ENCODE measurements at regions not wholly inside any gene's neighbourhood (a gene's known extent, or its start where the extent isn't known, plus 50 kb on each side); places are given as distances from the start of the nearest gene placed in this dataset.

DNA sequence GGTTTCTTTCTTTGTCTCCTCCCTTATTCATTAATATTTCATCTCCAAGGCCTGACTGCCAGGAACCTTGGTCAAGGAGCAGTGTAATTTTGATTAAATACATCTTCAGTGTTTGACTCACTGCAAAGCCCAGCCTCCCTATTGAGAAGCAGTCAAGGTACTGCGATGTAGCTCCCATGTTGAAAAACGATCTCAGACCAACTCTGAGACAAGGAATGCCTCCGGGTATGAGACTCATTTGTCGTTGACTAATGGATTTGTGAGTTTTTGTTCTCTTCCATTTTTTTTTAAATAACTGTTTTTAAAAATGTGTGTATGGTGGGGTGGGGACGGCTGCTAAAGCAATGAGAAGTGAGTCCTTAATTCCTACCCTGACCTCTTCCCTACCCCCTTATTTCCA is 361.6 kb downstream of the SOX11 start:
- DNase-seq (ENCODE audit: low read depth in 1 of 2, low spot score in 1 of 2), result no peak

DNA sequence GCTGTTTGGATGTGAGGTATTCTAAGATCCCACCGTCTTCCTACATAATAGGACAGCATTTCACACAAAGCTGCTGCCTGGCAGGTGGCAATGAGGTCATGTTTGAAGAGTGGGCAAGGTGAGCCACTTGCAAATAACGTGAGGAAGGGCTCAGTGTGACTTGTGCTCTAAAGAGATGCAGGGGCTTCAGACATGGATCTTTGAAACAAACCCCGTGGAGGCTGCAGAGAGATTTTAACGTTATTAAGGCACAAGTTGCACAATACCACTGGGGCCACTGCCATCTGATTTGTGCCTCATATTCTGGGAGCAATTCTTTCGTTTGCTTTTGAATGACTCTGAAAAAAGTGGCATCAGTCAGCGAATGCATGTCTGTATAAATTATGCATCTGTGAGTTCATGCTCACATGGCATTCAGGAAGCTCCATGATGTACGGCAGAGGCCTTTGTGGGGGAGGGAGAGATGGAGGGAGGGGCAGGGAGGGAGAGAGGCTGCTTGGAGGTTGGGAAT is 362.0 kb downstream of the SOX11 start:
- TF ChIP-seq JUND (IDR thresholded peaks at IDR 0.05; ENCODE audit: low read depth), result no peak
- in situ Hi-C loops (cut with HindIII; ENCODE audit: low pct_unique_long_range_greater_than_20kb, low sequenced_read_pairs), result no loop called here
- DNase-seq (ENCODE audit: low read depth in 1 of 2, low spot score in 1 of 2), result no peak

More for the DNA sequence above, 361.6 kb downstream of the SOX11 start:
- TF ChIP-seq JUND (IDR thresholded peaks at IDR 0.05; ENCODE audit: low read depth), result no peak
- in situ Hi-C loops (cut with HindIII; ENCODE audit: low pct_unique_long_range_greater_than_20kb, low sequenced_read_pairs), result no loop called here

DNA sequence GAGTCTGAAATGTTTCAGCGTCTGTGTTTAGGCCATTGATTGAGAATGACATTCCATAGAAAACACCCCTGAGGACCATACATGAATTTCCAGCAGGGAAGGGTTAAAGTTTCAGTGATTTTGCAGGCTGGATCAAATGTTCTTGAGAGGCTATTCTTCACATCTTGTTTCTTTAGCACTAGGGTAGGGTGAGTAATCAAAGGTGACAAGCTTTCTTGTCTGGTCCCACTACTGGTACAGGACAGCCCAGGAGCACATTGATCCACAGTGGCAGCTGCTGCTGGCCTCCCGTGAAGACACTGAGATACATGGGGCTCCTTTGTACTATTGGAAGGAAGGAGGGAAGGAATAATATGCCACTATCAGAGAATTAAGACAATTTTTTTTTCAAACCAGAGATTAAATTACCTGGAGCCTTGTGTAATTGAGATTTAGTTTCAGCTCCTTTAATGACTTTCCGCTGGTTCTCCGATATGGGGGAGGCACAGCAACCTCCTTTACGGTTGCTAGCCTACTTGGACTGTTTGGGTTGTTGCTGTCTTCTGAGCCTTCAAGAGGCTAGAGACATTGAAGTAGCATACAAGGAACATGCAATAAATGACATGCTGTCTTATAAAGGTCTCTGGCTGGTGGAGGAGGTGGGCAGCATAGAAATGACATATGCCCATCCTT is 368.9 kb downstream of the SOX11 start:
- DNase-seq (ENCODE audit: low read depth in 1 of 2, low spot score in 1 of 2), result no peak
- TF ChIP-seq JUND (IDR thresholded peaks at IDR 0.05; ENCODE audit: low read depth), result no peak
- in situ Hi-C loops (cut with HindIII; ENCODE audit: low pct_unique_long_range_greater_than_20kb, low sequenced_read_pairs), result no loop called here

DNA sequence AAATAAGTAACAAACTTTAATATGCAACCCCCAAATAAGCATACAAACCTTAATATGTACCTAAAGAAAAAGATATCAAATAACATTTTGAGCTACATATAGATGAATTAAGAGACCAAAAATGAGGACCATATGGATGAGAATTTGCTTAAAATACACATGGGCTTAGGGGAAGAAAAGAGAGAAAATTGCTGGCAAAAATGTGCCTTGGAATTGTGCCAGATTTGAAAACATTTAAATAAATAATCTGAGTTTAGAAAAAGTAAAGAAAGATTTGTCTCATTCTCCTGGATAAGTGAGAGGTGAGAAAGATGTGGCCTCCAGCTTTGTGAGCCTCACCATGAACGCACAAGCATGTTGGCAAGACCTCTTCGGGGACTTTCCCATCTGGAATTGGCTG is 372.6 kb downstream of the SOX11 start:
- in situ Hi-C loops (cut with HindIII; ENCODE audit: low pct_unique_long_range_greater_than_20kb, low sequenced_read_pairs), result no loop called here
- no peak for TF ChIP-seq JUND (IDR thresholded peaks at IDR 0.05; ENCODE audit: low read depth)

DNA sequence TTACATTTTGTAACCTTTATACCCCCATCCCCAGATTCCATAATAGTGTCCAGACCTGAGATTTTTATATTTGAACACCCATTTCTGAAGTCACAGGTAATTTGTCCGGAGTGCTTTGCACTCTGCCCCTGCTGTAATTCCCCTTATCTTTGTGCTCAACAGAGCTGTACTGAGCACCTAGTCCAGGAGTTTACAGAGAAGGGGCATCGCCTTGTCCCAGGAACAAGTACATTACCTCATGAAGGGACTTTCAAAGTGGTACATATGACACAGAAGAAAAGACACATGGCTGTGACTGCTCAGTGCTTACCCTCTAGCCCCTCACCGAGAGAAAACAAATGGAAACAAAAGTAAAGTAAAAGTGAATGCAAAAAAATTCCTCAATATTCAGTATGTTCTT is 373.5 kb downstream of the SOX11 start:
- in situ Hi-C loops (cut with HindIII; ENCODE audit: low pct_unique_long_range_greater_than_20kb, low sequenced_read_pairs), result no loop called here
- TF ChIP-seq JUND (IDR thresholded peaks at IDR 0.05; ENCODE audit: low read depth), result no peak
- DNase-seq (ENCODE audit: low read depth in 1 of 2, low spot score in 1 of 2), result no peak

More for the DNA sequence above, 372.6 kb downstream of the SOX11 start:
- no peak for DNase-seq (ENCODE audit: low read depth in 1 of 2, low spot score in 1 of 2)

DNA sequence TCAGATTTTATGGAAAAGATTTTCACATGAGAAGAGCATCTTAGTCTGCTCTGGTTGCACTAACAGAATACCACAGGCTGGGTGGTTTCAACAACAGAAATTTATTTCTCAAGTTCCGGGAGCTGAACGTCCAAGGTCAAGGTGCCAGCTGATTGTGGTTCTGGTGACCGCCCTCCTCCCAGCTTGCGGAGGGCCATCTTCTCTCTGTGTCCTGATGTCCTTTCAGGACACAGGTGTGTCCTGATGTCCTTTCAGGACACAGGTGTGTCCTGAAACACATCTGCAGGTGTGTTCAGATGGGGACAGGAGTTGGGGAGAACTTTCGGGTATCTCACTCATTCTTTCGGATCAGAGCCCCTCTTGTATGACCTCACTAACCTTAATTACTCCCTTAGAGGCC is 374.9 kb downstream of the SOX11 start:
- in situ Hi-C loops (cut with HindIII; ENCODE audit: low pct_unique_long_range_greater_than_20kb, low sequenced_read_pairs), result no loop called here
- no peak for DNase-seq (ENCODE audit: low read depth in 1 of 2, low spot score in 1 of 2)
- TF ChIP-seq JUND (IDR thresholded peaks at IDR 0.05; ENCODE audit: low read depth), result no peak

DNA sequence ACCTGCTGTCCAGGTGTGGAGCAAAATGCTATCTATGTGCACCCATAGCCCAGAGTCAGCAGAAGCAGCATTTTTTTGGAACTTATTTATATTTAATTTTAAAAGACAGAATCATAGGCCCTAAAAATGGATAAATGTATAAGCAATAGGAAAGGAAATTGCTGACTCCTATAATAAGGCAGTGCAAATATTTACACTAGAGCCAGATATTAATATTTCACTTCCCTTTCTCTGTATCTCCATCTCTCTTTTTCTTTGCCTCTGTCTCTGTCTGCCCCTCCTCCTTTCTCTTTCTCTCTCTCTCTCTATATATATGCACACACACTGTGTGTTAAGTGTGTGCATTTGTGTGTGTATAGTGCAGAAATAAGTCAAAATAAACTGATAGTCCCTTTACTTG is 375.6 kb downstream of the SOX11 start:
- TF ChIP-seq JUND (IDR thresholded peaks at IDR 0.05; ENCODE audit: low read depth), result no peak
- DNase-seq (ENCODE audit: low read depth in 1 of 2, low spot score in 1 of 2), result no peak
- in situ Hi-C loops (cut with HindIII; ENCODE audit: low pct_unique_long_range_greater_than_20kb, low sequenced_read_pairs), result no loop called here

DNA sequence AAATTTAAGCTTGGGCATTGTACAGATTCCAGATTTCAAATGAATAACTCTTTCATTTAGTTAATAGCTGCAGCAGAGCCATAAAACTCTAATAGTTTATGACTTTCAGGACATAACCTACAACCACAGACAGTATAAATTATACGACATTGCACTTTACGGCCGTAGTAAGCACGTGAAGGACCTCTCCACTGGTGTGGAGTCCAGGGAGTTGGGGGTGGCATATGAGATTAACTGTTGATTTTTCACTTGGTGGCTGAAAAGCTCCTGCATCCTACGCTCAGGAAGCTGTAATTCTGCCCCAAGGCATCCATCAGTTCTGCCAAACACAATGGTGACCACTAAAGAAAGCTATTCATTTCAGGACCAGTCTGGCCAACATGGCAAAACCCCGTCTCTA is 376.2 kb downstream of the SOX11 start:
- in situ Hi-C loops (cut with HindIII; ENCODE audit: low pct_unique_long_range_greater_than_20kb, low sequenced_read_pairs), result no loop called here
- no peak for TF ChIP-seq JUND (IDR thresholded peaks at IDR 0.05; ENCODE audit: low read depth)
- no peak for DNase-seq (ENCODE audit: low read depth in 1 of 2, low spot score in 1 of 2)

DNA sequence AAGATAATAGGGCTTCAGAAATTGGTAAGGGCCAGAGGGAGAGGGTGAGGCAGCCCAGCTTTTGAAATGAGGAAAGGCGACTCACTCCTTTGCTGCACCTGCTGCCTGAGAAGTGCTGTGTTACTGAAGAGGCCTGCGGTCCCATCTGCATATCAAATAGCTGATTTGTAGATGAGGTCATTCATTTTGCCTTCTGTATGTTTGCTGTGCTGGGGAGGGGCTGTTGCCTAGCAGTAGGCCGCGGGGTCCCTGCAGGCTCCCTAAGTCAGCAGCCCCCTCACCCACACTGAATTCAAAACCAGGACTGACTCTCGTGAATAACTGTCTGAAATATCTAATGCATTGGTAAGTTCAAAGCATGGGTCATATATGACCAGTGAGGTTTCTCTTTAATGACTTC is 377.2 kb downstream of the SOX11 start:
- DNase-seq (ENCODE audit: low read depth in 1 of 2, low spot score in 1 of 2), result no peak
- TF ChIP-seq JUND (IDR thresholded peaks at IDR 0.05; ENCODE audit: low read depth), result no peak
- in situ Hi-C loops (cut with HindIII; ENCODE audit: low pct_unique_long_range_greater_than_20kb, low sequenced_read_pairs), result no loop called here

DNA sequence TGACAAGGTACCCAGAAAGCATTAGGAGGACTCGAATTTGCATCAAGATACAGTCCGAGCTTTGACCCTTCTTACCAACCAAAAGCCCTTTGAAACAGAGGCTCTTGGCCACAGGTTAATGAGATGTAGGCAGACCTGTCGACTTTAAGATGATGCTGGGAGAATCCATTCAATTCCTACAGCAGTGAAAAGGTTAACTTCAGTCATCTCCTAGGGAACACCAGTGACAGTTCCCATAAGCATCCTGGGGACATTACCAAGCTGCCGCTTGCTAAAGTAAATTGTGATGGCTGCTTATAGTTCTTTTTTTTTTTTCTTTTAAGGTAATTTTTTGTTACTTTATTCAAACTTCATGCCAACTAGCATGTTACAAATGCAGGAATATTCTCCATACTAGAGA is 379.3 kb downstream of the SOX11 start:
- no peak for TF ChIP-seq JUND (IDR thresholded peaks at IDR 0.05; ENCODE audit: low read depth)
- in situ Hi-C loops (cut with HindIII; ENCODE audit: low pct_unique_long_range_greater_than_20kb, low sequenced_read_pairs), result no loop called here
- no peak for DNase-seq (ENCODE audit: low read depth in 1 of 2, low spot score in 1 of 2)

DNA sequence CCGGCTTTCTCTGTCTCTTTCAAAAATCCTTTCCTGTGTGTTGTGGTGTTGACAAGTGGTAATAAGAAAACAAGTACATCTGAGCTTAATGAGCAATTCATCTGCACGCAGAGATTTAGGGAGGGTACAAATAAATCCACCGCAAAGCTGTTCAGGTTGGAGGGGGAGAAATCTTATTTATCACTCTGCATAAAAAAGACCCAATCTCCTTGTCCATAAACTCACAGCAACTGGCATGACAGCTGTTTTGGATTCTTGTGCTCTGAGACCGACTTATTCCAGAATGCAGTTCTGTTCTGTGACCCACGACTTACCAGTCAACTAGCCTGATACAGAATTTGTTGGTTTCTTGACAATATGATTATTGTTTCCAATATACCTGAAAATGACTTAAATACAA is 380.1 kb downstream of the SOX11 start:
- in situ Hi-C loops (cut with HindIII; ENCODE audit: low pct_unique_long_range_greater_than_20kb, low sequenced_read_pairs), result no loop called here
- no peak for TF ChIP-seq JUND (IDR thresholded peaks at IDR 0.05; ENCODE audit: low read depth)
- no peak for DNase-seq (ENCODE audit: low read depth in 1 of 2, low spot score in 1 of 2)

DNA sequence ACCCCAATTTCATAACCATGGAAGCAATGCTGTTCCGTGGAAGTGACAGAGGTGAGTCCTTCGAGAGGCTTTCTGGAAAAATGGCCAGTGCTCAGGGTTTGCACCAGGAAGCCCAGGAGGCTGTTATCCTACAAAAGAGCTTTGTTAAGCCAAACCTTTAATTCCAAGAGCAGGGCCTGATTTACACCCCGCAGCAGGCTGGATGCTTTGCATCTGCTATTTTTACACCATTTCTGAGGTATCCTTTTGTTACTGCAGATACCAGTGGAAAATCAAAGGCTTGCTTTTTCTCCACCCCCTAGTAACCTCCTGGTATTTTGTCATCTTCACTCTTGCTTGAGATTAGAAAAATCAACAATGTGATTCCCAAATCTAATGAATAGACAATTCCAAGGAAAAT is 380.6 kb downstream of the SOX11 start:
- no peak for DNase-seq (ENCODE audit: low read depth in 1 of 2, low spot score in 1 of 2)
- in situ Hi-C loops (cut with HindIII; ENCODE audit: low pct_unique_long_range_greater_than_20kb, low sequenced_read_pairs), result no loop called here
- no peak for TF ChIP-seq JUND (IDR thresholded peaks at IDR 0.05; ENCODE audit: low read depth)

DNA sequence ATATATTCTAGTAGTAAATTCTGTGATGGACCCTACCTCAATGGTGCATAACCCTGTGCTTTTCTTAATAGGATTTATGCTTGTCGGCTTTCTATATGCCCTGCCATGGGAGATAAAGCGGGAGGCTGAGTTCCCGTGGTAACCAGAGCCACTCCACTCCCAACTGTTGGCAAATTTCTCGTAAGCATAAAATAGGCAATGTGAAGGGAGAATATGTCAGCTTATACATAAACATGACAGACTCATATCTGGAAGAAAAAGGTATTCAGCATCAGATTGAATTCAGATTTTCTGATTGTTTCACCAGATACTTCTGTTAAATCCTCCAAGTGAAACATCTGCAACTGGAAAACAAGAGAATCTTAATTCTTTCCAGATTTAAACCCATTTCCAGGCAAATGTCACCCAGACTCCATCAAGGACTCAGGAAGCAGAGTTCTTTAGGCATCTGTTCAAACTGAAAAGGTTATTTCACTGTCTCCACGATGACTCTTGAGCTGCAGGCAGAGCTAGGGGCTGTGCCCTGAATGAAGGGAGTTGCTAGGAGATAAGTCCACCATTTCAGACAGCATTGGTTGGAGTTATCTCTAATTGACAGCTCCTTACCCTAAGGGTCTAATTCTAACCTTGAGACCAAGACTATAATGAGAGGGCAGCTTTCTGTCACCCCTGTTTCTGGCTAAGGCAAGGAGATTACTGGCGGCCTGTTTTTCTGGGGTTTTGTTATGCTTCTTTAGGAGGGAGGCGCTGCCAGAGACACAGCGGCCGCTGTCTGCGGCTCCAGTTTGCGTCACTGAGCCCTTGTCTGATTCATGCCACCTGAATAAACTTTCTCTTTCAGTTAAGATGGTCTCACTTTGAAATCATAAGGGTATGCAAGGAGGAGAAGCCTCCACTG is 381.3 kb downstream of the SOX11 start:
- in situ Hi-C loops (cut with HindIII; ENCODE audit: low pct_unique_long_range_greater_than_20kb, low sequenced_read_pairs), result no loop called here
- no peak for TF ChIP-seq JUND (IDR thresholded peaks at IDR 0.05; ENCODE audit: low read depth)
- DNase-seq (ENCODE audit: low read depth in 1 of 2, low spot score in 1 of 2), result no peak
